ENCODE measurements at regions not wholly inside any gene's neighbourhood (a gene's known extent, or its start where the extent isn't known, plus 50 kb on each side); places are given as distances from the start of the nearest gene placed in this dataset.

DNA sequence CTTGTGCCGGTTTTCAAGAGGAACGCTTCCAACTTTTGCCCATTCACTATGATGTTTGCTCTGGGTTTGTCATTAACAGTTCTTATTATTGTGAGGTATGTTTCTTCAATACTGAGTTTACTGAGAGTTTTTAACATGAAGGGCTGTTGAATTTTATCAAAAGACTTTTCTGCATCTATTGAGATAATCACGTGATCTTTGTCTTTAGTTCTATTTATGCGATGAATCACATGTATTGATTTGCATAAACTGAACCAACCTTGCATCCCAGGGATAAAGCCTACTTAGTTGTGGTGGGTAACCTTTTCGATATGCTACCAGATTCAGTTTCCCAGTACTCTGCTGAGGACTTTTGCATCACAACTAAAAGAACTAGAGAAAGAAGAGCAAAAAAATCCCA is 318.0 kb downstream of the GASK1B start:
- TF ChIP-seq, protein P1, sequence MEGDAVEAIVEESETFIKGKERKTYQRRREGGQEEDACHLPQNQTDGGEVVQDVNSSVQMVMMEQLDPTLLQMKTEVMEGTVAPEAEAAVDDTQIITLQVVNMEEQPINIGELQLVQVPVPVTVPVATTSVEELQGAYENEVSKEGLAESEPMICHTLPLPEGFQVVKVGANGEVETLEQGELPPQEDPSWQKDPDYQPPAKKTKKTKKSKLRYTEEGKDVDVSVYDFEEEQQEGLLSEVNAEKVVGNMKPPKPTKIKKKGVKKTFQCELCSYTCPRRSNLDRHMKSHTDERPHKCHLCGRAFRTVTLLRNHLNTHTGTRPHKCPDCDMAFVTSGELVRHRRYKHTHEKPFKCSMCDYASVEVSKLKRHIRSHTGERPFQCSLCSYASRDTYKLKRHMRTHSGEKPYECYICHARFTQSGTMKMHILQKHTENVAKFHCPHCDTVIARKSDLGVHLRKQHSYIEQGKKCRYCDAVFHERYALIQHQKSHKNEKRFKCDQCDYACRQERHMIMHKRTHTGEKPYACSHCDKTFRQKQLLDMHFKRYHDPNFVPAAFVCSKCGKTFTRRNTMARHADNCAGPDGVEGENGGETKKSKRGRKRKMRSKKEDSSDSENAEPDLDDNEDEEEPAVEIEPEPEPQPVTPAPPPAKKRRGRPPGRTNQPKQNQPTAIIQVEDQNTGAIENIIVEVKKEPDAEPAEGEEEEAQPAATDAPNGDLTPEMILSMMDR (IDR thresholded peaks at IDR 0.05; ENCODE audit: insufficient read depth, low read length): no peak
- TF ChIP-seq SPI1 (IDR thresholded peaks at IDR 0.05; ENCODE audit: borderline replicate concordance, low read depth): no peak
- TF ChIP-seq, protein P2, sequence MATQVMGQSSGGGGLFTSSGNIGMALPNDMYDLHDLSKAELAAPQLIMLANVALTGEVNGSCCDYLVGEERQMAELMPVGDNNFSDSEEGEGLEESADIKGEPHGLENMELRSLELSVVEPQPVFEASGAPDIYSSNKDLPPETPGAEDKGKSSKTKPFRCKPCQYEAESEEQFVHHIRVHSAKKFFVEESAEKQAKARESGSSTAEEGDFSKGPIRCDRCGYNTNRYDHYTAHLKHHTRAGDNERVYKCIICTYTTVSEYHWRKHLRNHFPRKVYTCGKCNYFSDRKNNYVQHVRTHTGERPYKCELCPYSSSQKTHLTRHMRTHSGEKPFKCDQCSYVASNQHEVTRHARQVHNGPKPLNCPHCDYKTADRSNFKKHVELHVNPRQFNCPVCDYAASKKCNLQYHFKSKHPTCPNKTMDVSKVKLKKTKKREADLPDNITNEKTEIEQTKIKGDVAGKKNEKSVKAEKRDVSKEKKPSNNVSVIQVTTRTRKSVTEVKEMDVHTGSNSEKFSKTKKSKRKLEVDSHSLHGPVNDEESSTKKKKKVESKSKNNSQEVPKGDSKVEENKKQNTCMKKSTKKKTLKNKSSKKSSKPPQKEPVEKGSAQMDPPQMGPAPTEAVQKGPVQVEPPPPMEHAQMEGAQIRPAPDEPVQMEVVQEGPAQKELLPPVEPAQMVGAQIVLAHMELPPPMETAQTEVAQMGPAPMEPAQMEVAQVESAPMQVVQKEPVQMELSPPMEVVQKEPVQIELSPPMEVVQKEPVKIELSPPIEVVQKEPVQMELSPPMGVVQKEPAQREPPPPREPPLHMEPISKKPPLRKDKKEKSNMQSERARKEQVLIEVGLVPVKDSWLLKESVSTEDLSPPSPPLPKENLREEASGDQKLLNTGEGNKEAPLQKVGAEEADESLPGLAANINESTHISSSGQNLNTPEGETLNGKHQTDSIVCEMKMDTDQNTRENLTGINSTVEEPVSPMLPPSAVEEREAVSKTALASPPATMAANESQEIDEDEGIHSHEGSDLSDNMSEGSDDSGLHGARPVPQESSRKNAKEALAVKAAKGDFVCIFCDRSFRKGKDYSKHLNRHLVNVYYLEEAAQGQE (IDR thresholded peaks at IDR 0.05; ENCODE audit: insufficient replicate concordance, low read depth): no peak

Measured in HL-60 (cell line).